Upper lobe of left lung (tissue), 4 donors: ENCODE measurements at regions not wholly inside any gene's neighbourhood (a gene's known extent, or its start where the extent isn't known, plus 50 kb on each side); places are given as distances from the start of the nearest gene placed in this dataset.

Source experiments
- EP300 ChIP-seq, 4 donors: sonication (generic); formaldehyde crosslinking; IDR thresholded peaks; one replicate each; pipeline ENCODE4 v1.5.1; 2017; ENCODE audit warnings: antibody characterized with exemption in 4 of 4, control low read depth in 2 of 4
- POLR2AphosphoS5 ChIP-seq, 2 donors: sonication (generic); formaldehyde crosslinking; IDR thresholded peaks; one replicate each; pipeline ENCODE4 v1.5.1; 2017; ENCODE audit warnings: antibody characterized with exemption in 2 of 2
- TF ChIP-seq, protein P1 (sequence below), 6 experiments: fragments of 450-650 bp in 4 of 6; fragments of 200-600 bp in 2 of 6; sonication (generic) in 2 of 6; IDR thresholded peaks; one replicate each; pipeline ENCODE4 v1.5.1; 2016 to 2019; ENCODE audit warnings: antibody characterized with exemption in 6 of 6

- TF ChIP-seq, protein P1, sequence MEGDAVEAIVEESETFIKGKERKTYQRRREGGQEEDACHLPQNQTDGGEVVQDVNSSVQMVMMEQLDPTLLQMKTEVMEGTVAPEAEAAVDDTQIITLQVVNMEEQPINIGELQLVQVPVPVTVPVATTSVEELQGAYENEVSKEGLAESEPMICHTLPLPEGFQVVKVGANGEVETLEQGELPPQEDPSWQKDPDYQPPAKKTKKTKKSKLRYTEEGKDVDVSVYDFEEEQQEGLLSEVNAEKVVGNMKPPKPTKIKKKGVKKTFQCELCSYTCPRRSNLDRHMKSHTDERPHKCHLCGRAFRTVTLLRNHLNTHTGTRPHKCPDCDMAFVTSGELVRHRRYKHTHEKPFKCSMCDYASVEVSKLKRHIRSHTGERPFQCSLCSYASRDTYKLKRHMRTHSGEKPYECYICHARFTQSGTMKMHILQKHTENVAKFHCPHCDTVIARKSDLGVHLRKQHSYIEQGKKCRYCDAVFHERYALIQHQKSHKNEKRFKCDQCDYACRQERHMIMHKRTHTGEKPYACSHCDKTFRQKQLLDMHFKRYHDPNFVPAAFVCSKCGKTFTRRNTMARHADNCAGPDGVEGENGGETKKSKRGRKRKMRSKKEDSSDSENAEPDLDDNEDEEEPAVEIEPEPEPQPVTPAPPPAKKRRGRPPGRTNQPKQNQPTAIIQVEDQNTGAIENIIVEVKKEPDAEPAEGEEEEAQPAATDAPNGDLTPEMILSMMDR (IDR thresholded peaks at IDR 0.05), result no peak
- TF ChIP-seq POLR2AphosphoS5 (IDR thresholded peaks at IDR 0.05) (no peak), EP300 (IDR thresholded peaks at IDR 0.05) (no peak)
Observed at GRCh38 chr6:46078294-46078693, 51.5 kb upstream of the ENPP4 start.
